Activated naive CD4-positive, alpha-beta T cell treated with anti-CD3 and anti-CD28 coated beads, Interleukin-2, amount 50 U/mL, for 72 hours (primary cell): ENCODE measurements at regions not wholly inside any gene's neighbourhood (a gene's known extent, or its start where the extent isn't known, plus 50 kb on each side); places are given as distances from the start of the nearest gene placed in this dataset.
A peak's percentile ranks its signal among the peaks of the same experiment; 100 is the strongest.
"Not testable (repeated sequence)": the region's sequence is repeated elsewhere in the genome, so short reads cannot be mapped to it uniquely, and the experiment has no call there.

Source experiments
- ATAC-seq, 2 donors: fragments of 150-1000 bp; cut with Tn5 transposase; 2 replicates each; pipeline ENCODE4 v1.10.0; 2021; ENCODE audit warnings: mild to moderate bottlenecking in 2 of 2, moderate library complexity in 2 of 2
- DNase-seq, 2 donors: peaks; one replicate each; pipeline ENCODE4 v3.0.0; 2021 to 2022; ENCODE audit warnings: low spot score in 2 of 2
- H3K27ac Mint-ChIP-seq, 2 donors: one replicate each; pipeline ENCODE4 v1.8.0; 2022; ENCODE audit warnings: mild to moderate bottlenecking in 2 of 2, mixed read lengths in 2 of 2
- H3K36me3 Mint-ChIP-seq, 2 donors: one replicate each; pipeline ENCODE4 v1.8.0; 2022; ENCODE audit warnings: mixed read lengths in 2 of 2
- H3K9me3 Mint-ChIP-seq, 2 donors: one replicate each; pipeline ENCODE4 v1.8.0; 2022; ENCODE audit warnings: mixed read lengths in 2 of 2

DNA sequence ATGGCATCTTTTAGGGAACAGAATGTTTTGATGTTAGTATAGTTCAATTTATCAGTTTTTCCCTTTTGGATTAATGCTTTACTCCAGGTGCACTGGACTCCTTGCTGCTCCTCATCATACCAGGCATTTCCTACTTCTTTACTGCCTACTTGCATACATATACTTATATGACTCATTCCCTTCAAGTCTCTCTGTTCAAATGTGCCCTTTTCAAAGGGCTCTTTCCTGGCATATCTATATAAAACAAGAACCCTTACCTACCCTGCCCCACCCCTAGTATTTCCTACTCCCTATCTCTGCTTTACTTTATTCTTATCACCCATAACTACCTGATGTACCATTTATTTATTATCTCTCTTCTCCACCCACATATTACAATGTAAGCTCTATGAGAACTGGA, 90.6 kb downstream of the CAPZA3 start:
- ATAC-seq (no peak), DNase-seq (no peak)
- H3K27ac Mint-ChIP-seq = no peak overlapping the region
- no peaks in the 10 kb centered on the region for H3K36me3 Mint-ChIP-seq
- peaks cover 14 to 28% of the 10 kb centered on the region in 2 donors for H3K9me3 Mint-ChIP-seq

DNA sequence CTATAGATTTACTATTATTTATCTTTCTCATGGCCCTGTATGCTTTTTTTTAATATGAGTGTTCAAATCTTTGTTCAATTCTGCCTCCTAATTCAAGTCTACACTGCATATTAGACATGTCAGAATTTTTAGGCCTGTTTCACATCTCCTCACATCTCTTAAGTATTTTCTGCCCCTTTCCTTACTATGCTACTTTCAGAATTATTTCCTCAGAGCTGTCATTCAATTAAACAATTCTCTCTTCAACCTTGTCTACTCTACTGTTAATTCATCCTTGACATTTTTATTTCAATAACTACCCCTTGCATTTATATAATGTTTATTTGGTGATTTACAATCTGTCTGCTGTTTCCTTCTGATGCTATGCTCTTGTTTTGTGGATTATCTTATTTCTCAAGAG, 91.1 kb downstream of the CAPZA3 start:
- no peak for DNase-seq
- peaks cover 14 to 29% of the 10 kb centered on the region in 2 donors for H3K9me3 Mint-ChIP-seq
- ATAC-seq = no peak
- no peaks in the 10 kb centered on the region for H3K36me3 Mint-ChIP-seq
- no peak overlapping the region for H3K27ac Mint-ChIP-seq

DNA sequence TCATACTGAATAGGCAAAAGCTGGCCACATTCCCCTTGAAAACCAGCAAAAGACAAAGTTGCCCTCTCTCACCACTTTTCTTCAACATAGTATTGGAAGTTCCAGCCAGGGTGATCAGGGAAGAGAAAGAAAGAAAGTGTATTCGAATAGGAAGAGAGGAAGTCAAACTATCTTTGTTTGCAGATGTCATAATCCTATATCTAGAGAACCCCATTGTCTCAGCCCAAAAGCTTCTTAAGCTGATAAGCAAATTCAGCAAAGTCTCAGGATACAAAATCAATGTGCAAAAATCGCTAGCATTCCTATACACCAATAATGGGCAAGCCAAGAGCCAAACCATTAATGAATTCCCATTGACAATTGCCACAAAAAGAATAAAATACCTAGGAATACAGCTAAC, 95.0 kb downstream of the CAPZA3 start:
- not testable (repeated sequence) for H3K36me3 Mint-ChIP-seq, DNase-seq, ATAC-seq, H3K27ac Mint-ChIP-seq
- H3K9me3 Mint-ChIP-seq = peaks cover 14 to 23% of the 10 kb centered on the region in 2 donors

DNA sequence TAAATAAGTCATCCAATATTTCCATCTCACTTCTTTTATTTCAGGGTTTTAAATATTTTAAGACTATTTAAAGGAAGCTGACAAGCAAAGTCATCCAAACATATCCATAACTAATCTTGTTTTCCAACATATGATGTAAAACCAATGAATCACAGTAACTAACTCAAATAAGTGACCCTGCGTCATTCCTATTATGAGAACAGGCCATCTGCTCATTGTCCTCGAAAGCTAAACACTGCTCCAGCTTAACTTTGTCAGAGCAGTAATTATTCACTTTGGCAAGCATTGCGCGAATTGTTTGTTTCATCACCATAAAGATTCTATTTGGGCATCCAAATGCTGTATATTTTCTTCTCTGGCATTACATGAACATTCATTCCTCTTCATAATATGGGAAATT, 99.1 kb downstream of the CAPZA3 start:
- no peak for ATAC-seq
- Mint-ChIP-seq H3K27ac (no peak overlapping the region), H3K9me3 (peaks cover 18 to 24% of the 10 kb centered on the region in 2 donors), H3K36me3 (peaks cover 0 to 4% of the 10 kb centered on the region in 2 donors)
- DNase-seq = no peak

DNA sequence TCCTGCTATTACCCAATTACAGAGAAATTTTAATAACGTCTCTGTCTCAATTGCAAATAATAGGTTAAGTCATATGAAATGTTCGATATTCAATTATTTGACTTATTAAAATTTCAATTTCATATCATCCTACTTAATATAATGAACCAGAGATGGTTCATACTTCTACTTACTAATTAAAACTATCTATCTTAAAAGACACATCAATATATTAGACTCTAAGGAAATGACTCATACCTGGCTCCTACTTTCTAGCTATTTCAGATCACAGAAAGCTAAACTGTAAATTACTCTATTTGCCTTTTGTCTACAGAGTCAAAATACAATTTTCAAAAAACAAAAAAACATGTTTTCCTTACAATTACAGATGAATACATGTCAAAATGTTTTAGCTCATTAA, 99.6 kb downstream of the CAPZA3 start:
- DNase-seq (no peak), ATAC-seq (no peak)
- Mint-ChIP-seq H3K27ac (no peak overlapping the region), H3K9me3 (peaks cover 21 to 27% of the 10 kb centered on the region in 2 donors), H3K36me3 (peaks cover 0 to 4% of the 10 kb centered on the region in 2 donors)

DNA sequence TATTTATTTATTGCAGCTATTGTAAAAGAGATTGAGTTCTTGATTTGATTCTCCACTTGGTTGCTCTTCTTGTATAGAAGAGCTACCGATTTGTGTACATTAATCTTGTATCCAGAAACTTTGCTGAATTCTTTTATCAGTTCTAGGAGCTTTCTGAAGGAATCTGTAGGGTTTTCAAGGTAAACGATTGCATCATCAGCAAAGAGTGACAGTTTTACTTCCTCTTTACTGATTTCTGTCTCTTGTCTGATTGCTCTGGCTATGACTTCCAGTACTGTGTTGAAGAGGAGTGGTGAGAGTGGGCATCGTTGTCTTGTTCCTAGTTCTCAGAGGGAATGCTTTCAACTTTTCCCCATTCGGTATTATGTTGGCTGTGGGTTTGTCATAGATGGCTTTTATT, 103.1 kb downstream of the CAPZA3 start:
- not testable (repeated sequence) for H3K27ac Mint-ChIP-seq

DNA sequence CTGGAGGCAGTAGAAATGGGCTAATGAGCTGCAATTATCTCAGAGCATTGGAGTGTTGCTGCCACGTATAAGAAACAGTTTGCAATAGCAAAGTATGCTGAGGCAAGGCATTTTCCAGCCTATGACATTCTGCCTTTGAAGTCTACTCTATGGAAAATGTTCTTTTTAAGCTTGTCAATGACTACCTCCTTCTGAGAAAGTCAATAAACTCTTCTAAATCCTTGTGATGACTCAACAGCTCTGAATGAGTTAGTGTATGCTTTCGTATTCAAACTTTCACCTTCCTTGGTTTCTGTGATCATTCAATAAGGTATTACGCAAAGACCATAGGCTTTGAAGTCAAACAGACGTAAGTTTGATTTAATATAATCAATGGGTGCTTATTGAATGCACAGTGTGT, 111.2 kb downstream of the CAPZA3 start:
- DNase-seq = no peak
- peaks cover 4 to 12% of the 10 kb centered on the region in 2 donors for H3K9me3 Mint-ChIP-seq
- H3K36me3 Mint-ChIP-seq = no peaks in the 10 kb centered on the region
- peak in 1 of 2 donors; percentile 73 for ATAC-seq
- H3K27ac Mint-ChIP-seq = no peak overlapping the region

More for the DNA sequence above, 103.1 kb downstream of the CAPZA3 start:
- H3K36me3 Mint-ChIP-seq, DNase-seq, ATAC-seq: not testable (repeated sequence)
- H3K9me3 Mint-ChIP-seq = peaks cover 22 to 26% of the 10 kb centered on the region in 2 donors

DNA sequence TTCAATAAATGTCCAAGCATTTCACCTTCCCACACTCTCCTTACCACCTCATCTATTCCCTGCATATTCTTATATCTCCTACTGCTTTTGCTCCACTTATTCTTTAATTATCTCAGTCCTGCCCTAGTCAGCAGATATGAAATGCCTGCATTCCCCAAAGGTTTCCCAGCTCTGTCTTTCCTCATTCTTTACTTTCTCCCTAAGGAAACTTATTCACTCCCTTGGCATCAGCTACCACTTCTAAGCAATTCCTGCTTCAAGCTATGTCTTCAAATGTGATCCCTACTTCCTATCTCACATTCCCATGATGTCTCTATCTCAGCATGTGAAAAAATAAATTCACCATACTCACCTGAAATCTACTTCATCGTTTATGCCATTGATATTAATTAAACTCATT, 111.8 kb downstream of the CAPZA3 start:
- no peak overlapping the region for H3K27ac Mint-ChIP-seq
- DNase-seq (no peak), ATAC-seq (no peak)
- no peaks in the 10 kb centered on the region for H3K36me3 Mint-ChIP-seq
- H3K9me3 Mint-ChIP-seq = peaks cover 4 to 12% of the 10 kb centered on the region in 2 donors

DNA sequence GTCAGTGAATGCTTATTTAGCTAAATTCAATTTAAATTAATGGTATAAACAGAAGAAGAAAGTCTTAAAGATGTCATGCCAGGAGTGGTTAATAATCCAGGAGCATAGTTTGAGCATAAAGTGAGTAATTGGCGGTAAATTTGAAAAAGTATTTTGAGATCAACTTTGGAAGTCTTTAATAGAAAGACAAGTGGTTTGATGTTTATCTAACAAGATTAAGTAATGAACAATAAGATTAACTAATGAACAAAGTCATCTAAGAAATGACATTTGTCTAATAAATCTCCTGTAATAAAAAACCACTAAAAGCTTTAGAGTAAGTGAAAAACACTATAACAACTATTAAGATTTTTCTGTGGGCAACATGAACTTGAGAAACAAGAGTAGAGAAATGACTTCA, 112.8 kb downstream of the CAPZA3 start:
- Mint-ChIP-seq H3K27ac (no peak overlapping the region), H3K36me3 (no peaks in the 10 kb centered on the region), H3K9me3 (peaks cover 4 to 8% of the 10 kb centered on the region in 2 donors)
- ATAC-seq = no peak
- no peak for DNase-seq

DNA sequence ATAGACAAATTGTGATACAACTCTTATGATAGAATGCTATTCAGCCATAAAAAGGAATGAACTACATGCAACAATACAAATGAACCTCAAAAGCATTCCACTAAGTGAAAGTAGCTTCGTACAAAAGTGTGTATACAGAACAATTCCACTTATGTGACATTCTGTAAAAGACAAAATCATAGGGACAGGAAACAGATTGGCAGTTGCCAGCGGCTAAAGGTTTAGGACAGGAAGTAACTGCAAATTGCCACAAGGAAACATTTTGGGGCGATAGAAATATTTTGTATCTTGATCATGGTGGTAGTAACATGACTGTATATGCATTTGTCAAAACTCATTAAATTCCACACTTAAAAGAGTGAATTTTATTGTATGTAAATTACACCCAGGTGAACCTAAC, 113.4 kb downstream of the CAPZA3 start:
- ATAC-seq = no peak
- DNase-seq = no peak
- Mint-ChIP-seq H3K27ac (no peak overlapping the region), H3K36me3 (no peaks in the 10 kb centered on the region), H3K9me3 (peaks cover 4 to 7% of the 10 kb centered on the region in 2 donors)

DNA sequence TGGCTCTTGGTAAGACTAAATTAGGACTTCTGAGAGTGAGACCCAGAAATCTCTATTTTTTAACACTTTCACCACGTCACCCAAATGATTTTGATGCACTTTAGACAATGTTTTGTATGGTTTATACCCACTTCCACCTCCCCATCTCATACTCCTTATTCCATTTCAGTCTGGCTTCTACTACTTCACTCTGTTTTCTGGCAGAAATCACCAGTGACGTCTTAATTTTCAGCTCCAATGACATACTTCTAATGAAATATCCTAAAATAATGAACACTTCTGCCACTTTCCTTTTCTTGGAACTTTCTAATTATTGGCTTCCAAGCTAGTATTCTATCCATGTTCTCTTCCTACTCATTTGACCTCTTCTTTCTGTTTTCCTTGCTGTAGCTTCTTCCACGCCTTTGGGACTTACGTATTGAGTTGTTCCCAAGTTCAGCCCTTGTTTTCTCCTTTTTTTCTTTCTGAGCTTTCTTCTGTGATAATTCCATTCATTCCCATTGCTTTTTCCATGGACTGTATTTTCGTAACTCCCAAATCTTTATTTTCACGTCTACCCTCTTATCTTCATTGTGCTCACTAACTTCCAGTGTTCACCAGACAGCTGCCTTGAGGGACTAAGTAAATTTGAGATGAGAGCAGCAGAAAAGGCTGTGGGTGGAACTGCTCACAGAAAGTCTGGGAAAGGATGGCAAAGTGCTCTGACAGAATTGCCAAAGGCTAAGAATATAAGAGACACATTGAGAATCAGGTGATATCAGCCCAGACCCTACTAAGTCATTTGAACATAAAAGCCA, 115.8 kb downstream of the CAPZA3 start:
- Mint-ChIP-seq H3K9me3 (peaks cover 4 to 7% of the 10 kb centered on the region in 2 donors), H3K36me3 (no peaks in the 10 kb centered on the region)
- no peak for ATAC-seq

DNA sequence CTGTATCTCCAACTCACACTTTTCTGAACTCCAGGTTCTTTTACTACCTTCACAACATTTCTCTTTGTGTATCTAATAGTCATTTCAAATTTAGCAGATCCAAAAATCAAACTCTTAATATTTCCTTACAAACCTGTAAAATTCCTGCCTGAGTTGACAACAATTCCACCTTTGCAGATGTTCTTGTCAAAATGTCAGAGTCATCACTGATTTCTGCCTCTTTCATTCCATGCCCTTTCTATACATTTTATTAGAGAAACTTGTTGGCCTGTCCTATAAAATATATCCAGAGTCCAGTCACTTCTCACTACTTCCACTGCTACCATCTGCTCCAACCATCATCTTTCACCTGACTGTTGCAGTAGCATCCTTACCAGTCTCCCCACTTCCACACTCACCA, 119.7 kb downstream of the CAPZA3 start:
- no peaks in the 10 kb centered on the region for H3K36me3 Mint-ChIP-seq

More for the DNA sequence above, 115.8 kb downstream of the CAPZA3 start:
- no peak overlapping the region for H3K27ac Mint-ChIP-seq
- DNase-seq = no peak

DNA sequence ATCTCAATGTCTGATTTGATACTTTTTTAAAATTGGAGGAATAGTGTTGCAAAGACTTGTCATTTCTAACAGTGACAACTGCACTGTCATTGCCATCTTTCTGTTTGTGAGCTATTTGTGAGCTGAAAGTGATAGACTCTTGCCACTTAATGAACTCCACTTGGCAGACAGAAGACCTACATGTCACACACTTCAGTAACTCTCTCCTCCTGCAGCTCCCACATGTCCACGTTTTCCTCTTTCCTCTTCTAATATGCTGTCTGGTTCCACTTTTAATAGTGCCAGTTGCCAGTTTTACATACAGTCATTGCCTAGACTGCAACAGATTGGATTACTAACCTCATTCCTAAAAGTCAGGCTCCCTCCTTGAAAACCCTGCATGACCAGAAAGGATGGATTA, 121.5 kb downstream of the CAPZA3 start:
- ATAC-seq (no peak), DNase-seq (no peak)
- no peaks in the 10 kb centered on the region for H3K36me3 Mint-ChIP-seq
- no peak overlapping the region for H3K27ac Mint-ChIP-seq
- H3K9me3 Mint-ChIP-seq = no peaks in the 10 kb centered on the region

More for the DNA sequence above, 119.7 kb downstream of the CAPZA3 start:
- Mint-ChIP-seq H3K27ac (no peak overlapping the region), H3K9me3 (peaks cover 4% of the 10 kb centered on the region in 2 donors)
- ATAC-seq = no peak
- DNase-seq = no peak

DNA sequence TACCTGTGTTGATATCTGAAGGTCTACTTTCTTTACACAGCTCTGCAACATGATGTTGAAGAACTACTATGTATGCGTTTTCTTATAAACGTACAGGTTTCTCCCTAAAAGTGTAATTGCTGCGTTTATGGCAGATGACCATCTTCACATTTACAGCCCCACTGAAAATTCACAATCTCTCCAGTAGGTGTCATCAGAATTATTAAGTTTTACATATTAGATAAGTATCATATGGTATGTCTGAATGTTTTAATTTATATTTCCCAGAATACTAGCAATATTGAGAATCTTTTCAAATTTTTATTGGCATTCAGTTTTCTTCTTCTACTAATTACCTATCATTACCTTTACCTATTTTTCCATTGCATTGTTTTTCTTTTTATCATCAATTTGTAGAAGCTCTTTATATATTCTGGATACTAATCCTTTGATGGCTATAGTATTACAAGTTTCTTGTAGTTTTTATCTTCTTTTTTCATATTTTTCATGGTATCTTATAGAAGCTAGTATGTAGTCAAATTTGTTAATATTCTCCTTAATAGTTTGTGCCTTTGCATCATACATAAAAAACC, 123.5 kb downstream of the CAPZA3 start:
- Mint-ChIP-seq H3K9me3 (no peaks in the 10 kb centered on the region), H3K27ac (no peak overlapping the region), H3K36me3 (no peaks in the 10 kb centered on the region)
- DNase-seq (no peak), ATAC-seq (no peak)

DNA sequence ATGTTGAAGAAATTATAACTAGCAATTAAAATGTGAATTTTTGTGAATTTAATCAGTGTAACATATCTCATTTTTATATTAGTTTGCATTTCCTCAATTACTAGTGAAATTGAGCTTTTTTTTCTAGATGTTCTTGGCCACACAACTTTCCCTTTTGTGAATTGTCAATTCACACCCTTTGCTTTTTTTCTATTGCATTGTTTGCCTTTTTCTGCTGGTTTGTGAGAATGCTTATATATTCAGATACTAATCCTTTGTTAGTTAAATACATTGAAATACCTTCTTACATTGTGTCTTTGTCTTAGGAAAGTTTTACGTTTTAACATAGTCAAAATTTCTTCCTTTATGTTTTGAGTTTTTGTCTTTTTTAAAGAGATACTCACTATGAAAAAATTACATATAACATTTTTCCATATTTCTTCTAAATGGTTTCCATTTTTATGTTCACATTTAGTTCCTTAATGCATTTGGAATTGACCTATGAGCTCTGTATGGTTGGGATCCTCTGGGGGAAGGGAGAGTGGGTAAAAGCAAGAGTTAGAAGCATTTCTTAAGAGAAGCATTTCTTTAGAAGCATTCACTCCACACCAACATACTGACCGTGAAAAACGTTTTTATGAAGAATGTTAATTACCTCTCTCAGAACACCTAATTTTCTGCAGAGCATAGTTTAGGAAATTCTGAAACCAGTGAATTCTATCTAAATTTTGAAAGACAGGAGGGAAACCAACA, 126.0 kb downstream of the CAPZA3 start:
- Mint-ChIP-seq H3K36me3 (no peaks in the 10 kb centered on the region), H3K27ac (no peak overlapping the region), H3K9me3 (no peaks in the 10 kb centered on the region)
- ATAC-seq (no peak), DNase-seq (no peak)

DNA sequence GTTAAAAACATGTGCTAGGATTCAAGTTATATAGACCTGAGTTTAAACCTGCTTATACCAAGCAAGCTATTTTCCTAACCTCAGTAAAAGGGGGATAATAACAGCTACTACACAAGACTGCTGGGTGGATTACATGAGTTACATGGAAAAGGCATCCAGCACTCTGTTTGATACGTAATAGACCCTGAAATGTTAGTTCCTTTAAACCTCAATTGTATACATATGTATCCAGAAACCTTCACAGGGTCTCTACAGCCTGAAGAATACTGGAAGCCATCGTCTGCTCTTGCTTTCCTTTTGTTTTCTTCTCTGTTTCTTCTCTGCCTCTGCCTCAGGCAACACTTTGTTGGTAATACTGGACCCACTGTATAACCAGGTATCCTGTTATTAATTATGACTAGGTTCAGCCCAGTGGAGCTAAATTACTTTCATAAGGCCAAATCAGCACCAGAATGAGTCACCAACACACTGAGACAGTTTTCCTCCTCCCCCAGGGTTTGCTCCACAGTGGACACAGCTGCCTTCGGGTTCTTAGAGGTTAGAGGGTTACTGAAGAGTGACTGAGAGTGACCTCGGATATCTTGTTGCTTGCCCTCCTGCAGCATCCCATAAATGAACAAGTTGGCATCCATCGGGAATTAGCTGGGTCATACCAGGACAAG, 127.1 kb downstream of the CAPZA3 start:
- H3K36me3 Mint-ChIP-seq = no peaks in the 10 kb centered on the region
- H3K27ac Mint-ChIP-seq = no peak overlapping the region
- no peak for DNase-seq

DNA sequence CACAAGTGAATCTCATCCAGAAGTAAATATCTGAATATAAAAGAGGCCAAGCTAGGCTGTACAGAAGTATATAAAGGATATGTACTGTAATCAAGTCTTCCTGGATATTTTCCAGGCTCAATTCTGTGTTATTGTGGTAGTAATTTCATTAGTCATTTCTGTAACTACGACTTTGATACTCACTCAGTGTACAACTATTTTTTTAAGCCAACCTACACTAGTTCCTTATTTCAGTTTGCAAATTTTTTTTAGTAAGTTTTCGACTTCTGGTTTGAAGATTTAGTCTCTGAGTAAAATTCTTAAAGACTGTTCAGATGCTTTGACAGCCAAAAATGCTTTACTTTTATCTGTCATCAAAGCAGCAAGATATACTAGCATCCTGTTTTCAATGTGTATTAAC, 130.8 kb downstream of the CAPZA3 start:
- DNase-seq (no peak), ATAC-seq (peak in 1 of 2 donors; percentile 55)
- Mint-ChIP-seq H3K36me3 (no peaks in the 10 kb centered on the region), H3K9me3 (peaks cover 0 to 4% of the 10 kb centered on the region in 2 donors), H3K27ac (no peak overlapping the region)

More for the DNA sequence above, 127.1 kb downstream of the CAPZA3 start:
- ATAC-seq = no peak
- no peaks in the 10 kb centered on the region for H3K9me3 Mint-ChIP-seq
